ENCODE measurements at regions not wholly inside any gene's neighbourhood (a gene's known extent, or its start where the extent isn't known, plus 50 kb on each side); places are given as distances from the start of the nearest gene placed in this dataset.

- no peak for TF ChIP-seq CTCF (IDR thresholded peaks at IDR 0.05)
- no peak for TF ChIP-seq POLR2AphosphoS5 (IDR thresholded peaks at IDR 0.05)
- TF ChIP-seq EP300 (IDR thresholded peaks at IDR 0.05), result no peak
Measured at GRCh38 chr5:173783371-173783770, 104.8 kb upstream of the CPEB4 start.
